ENCODE measurements at regions not wholly inside any gene's neighbourhood (a gene's known extent, or its start where the extent isn't known, plus 50 kb on each side); places are given as distances from the start of the nearest gene placed in this dataset.

DNA sequence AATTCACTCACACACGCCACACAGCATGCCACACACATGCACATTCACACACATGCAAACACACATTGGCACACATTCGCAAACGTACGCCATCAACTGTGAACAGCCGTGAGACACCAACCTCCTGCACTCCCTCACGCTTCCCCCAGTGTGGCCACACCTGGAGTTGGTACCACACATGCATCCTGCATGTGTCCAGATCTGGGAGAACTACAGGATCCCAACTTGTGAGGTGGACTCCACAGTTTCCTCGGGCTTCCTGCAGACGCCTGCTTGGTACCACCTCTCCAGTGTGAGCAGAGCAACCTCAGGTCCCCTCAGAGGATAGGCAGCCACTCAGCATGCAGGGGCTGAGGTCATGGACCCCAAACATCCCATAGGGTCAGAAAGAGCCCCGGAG is 239.0 kb downstream of the EIPR1 start:
- DNase-seq: no peak

GRCh38 chr2:3137651-3138300 is 239.8 kb downstream of the EIPR1 start:
- no peak for DNase-seq

DNA sequence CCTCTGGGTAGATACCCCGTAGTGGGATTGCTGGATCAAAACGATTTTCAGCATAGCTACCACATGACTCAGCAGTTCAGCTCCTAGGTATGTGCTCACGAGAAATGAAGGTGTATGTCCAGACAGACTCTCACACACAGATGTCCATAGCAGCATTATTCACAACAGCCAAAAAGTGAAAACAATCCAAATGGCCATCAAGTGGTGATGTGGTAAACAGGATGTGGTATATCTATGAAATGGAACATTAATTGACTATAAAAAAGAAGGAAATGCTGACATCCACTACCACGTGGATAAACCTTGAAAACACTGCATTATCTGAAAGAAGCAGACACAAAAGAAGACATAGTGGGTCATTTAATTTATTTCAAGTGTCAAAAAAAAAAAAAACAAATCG is 241.9 kb downstream of the EIPR1 start:
- no peak for DNase-seq

- no peak for DNase-seq
Observed at GRCh38 chr2:3134026-3134571, 243.5 kb downstream of the EIPR1 start.

- DNase-seq: no peak
Observed at GRCh38 chr2:3132966-3133365, 244.7 kb downstream of the EIPR1 start.

GRCh38 chr2:3132466-3132865 is 245.2 kb downstream of the EIPR1 start:
- DNase-seq: no peak

GRCh38 chr2:3131636-3132326 is 245.8 kb downstream of the EIPR1 start:
- DNase-seq: peak in 12 of 51 donors; percentile 10 to 53 (median 20)

- DNase-seq: no peak
Observed at GRCh38 chr2:3130889-3131635, 246.6 kb downstream of the EIPR1 start.

- DNase-seq: peak in 1 of 51 donors; percentile 56
Observed at GRCh38 chr2:3130444-3130843, 247.2 kb downstream of the EIPR1 start.

DNA sequence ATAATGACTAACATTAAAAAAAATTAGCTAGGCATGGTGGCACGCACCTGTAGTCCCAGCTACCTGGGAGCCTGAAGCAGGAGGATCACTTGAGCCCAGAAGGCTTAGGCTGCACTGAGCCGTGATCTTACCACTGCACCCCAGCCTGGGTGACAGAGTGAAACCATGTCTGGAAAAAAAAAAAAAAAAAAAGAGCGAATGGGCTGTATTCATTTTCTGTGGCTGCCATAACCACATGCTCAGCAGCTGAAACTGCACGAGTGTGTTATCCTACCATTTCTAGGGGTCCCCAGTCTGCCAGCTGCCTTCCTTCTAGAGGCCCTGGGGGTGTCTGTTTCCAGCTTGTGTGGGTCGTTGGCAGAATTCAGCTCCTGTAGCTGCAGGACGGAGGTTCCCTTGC is 247.8 kb downstream of the EIPR1 start:
- DNase-seq: no peak

DNA sequence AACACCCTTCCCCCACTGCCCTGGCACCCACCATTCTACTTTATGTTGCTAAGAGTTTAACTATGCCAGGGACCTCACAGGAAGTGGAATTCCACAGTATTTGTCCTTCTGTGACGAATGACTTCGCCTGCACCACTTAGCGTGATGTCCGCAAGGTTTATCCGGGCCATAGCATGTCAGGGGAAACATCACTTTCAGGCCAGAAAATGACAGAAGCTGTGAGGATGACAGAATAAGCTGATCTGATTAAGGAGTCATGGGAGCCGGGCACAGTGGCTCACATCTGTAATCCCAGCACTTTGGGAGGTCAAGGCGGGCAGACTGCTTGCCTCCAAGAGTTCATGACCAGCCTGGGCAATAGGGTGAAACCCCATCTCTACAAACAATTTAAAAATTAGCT is 248.8 kb downstream of the EIPR1 start:
- DNase-seq: no peak

DNA sequence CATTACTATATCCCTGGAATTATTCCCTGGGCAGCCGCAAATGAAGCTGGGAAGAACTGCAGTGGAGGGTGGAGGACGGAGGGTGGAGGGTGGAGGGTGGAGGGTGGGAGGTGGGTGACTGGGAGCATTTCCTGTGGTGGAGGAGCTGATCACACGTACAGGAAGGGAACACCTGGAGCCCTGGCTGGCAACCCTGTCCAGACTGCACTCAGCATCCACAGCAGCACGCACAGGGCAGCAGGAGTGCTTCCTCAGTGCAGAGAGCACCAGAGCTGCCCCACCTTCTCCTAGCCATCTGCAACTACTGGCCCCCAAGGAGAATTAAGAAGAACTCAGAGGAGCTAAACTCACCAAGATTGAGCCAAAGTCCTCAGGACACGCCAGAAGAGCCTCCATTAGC is 249.9 kb downstream of the EIPR1 start:
- no peak for DNase-seq

DNA sequence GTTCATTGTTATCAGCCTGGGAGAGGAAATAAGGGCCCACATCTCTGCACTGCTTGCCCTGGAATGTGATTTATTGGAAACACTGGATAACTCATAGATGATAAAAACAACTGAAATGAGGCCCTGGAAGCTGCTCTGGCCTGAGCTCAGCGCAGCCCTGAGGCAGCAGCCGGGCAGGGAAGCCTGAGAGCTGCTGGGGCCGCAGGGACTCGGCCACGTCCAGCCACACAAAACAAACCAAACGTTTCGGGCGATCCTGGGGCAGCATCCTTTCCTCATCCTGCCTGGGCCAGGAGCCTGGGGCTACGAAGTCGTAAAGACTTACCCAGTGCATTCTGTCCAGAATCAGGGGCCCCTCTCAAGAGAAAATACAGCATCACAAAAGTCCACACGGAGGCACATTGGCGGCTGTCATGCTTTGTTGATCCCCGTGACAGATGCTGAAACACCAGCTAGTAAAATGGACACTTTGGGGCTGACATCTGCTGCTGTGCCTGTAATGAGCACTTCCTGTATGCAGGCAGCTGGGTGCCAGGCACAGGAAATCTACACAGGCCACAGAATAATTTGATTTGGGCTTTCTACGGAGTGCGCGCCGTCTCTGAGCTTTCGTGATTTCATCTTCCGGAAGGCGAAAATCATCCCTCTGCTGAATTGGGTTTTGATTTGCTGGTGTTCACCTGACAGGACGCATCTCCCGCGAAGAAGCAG is 250.6 kb downstream of the EIPR1 start:
- DNase-seq: no peak

DNA sequence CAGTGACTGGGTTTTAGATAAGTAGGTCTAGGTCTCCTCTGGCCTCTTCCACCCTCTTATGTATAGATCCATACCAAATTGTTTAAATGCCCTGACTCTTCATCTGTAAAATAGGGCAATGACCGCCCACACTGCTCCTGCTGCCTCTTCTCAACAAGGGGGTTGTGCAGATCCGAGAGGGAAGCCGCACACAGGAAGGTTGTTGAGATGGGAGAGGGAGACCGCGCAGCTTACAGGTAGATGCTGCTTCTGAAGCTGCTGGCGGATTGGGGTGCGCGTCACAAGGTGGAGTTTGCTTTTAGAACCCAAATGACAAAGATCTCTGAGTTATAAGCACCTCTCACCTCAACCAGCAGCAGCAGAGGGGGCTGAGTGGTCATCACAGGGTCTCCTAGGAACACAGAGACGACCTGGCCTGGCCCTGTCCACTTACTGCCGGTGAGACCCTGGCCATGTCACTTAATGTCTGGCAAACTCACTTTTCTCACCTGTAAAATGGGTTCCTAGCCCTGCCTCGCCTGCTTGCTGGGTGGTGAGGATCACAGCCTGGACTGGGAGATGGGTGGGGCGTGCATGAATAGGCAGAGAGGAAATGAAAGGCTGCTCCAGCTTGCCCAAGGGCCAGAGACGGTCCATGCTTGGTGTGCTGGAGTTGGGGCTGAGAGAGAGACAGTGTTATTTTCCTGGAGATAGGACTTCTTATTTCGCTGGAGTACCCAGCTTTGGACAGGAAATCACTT is 251.3 kb downstream of the EIPR1 start:
- peak in 1 of 51 donors; percentile 16 for DNase-seq

- no peak for DNase-seq
Observed at GRCh38 chr2:3125761-3126130, 251.9 kb downstream of the EIPR1 start.

DNA sequence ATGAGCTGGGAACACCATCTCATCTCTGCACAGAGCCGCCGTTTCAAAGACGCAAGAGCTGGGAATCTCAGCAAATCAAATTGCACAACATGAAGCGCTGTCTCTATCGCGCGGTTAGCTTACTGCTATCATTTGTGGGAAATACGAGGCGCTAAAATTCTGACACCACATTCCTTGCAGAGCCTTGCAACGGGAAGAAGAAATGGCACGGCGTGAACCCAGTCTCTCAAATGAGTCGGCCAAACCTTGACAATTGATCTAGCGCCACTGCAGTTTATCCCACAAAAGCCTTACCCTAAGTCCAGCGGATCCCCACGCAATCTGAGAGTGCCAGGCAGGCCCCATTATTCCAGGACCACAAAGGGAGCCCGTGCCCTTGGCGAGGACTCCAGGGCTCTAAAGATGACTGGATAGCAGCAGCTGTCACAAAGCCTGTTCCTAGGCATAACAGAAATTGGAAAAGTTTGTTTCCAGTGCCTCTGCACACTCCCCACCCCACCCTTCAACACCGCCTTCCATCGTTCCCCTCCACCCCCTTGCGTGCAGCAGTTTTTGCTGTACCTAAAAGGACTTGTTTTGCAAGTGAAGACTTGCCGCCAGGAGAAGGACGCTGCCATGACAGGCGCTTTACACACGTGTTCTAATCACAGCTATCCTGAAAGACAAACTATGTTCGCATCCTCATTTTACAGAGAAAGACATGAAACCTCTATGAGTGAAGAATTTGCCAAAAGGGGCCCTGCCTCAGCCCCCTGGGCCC is 252.4 kb downstream of the EIPR1 start:
- DNase-seq: no peak

- no peak for DNase-seq
Observed at GRCh38 chr2:3122525-3122924, 255.1 kb downstream of the EIPR1 start.

DNA sequence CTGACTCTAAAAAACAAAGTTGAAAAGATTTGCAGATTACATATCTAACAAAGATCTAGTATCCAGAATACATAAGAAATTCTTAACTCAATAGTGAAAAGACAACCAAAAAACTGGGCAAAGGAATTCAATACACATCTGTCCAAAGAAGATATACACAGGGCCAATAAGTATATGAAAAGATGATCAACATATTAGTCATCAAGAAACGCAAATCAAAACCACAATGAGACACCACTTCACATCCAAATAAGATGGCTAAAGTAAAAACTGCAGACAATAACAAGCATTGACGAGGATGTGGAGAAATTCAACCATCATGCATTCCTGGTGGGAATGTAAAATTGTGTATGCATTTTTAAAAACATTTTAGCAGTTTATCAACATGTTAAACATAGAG is 256.0 kb downstream of the EIPR1 start:
- DNase-seq: no peak

DNA sequence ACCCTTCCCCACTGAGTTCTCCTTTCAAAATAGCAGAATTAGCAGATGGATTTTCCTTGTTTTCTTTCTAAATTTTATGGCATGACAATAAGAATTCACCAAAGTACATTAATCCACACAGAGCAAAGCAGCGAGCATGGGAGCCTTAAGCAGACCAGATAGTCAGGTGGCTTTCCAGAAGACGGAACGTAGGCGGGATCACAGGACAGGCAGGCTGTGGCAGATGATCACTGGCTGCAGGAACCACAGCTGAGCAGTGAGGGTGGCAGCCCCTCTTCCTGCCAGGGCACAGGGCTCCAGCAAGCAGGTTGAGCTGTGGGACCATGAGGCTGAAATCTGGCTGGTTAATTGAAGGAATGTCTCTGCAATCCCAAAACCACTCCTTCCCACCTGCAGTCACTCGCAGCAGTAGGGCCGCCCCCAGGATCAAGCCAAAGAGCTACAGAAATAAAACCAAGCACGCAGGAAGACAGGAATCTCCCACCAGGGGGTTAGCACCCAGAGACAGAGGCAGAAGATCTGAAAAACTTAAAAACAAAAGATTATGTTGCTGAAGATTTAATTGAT is 259.9 kb downstream of the EIPR1 start:
- DNase-seq: no peak

DNA sequence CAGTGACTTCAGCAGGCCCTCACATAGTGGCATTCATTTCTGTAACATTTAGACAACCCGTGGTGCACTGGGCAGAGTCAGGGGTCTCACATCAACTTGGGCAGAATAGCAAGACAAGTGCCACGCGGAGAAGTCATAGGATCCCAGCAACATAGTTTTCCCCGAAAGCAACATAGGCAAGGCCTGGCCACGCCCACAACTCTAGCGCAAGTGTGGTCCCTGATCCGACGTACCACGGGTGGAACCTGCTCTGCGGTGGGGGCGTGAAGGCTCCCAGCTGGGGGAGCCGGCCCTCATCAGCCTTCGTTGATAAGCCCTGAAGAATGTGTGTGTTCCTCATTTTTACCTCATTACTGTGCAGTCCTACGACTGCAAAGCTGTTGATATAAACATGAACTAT is 261.2 kb downstream of the EIPR1 start:
- no peak for DNase-seq

All from hypothalamus (tissue), 51 donors.